OCI-LY7 (cell line): ENCODE measurements at regions not wholly inside any gene's neighbourhood (a gene's known extent, or its start where the extent isn't known, plus 50 kb on each side); places are given as distances from the start of the nearest gene placed in this dataset.

ENCODE experiments used
- CTCF ChIP-seq: fragments of 200-600 bp; sonication (generic); conservative IDR thresholded peaks from 2 replicates; pipeline ENCODE4 v1.5.1; 2014; ENCODE audit warnings: mild to moderate bottlenecking, antibody characterized with exemption, low read length, moderate library complexity, mixed read lengths
- EZH2phosphoT487 ChIP-seq: fragments of 200-600 bp; sonication (generic); IDR thresholded peaks from 2 replicates; pipeline ENCODE4 v1.6.1; 2018; ENCODE audit warnings: low read depth, borderline replicate concordance, mild to moderate bottlenecking, mixed run types, antibody characterized with exemption, low read length, moderate library complexity, mixed read lengths

GRCh38 chr4:8719421-8719820 lies 126.9 kb downstream of the CPZ start:
- TF ChIP-seq CTCF (no peak), EZH2phosphoT487 (no peak)
